HepG2 (cell line): ENCODE measurements at regions not wholly inside any gene's neighbourhood (a gene's known extent, or its start where the extent isn't known, plus 50 kb on each side); places are given as distances from the start of the nearest gene placed in this dataset.
A peak's percentile ranks its signal among the peaks of the same experiment; 100 is the strongest.

ENCODE experiments used
- ATAC-seq: fragments of 200-7000 bp; cut with Tn5 transposase; 3 replicates; pipeline ENCODE4 v1.9.1; 2020; ENCODE audit warnings: mild to moderate bottlenecking, moderate library complexity
- BruUV-seq: library from RNA; stranded (reverse); fragments of 400-500 nt; replicated peaks from 2 replicates; lab custom pipeline; 2021; lab: Mats Ljungman, UMichigan
- CTCF ChIA-PET: fragments of 300-600 bp; formaldehyde crosslinking; extraction: SDS; loops from one replicate; lab custom pipeline; 2021; ENCODE audit warnings: low total read pairs, inconsistent platforms, low intra/inter-chr PET ratio; lab: Yijun Ruan, JAX
- POLR2A ChIA-PET: fragments of 350-600 bp; sonication (Branson Sonifier 250); formaldehyde crosslinking; loops from one replicate; lab custom pipeline; 2020; ENCODE audit warnings: antibody characterized with exemption, inconsistent platforms; lab: Yijun Ruan, JAX
- DNase-seq: peaks from one replicate; pipeline ENCODE4 v3.0.0-alpha.2; 2015; ENCODE audit warnings: low spot score
- FAIRE-seq: peaks from 3 replicates; lab custom pipeline; 2011; peaks lifted over from hg19 to GRCh38; lab: Jason Lieb, UNC
- H2AFZ ChIP-seq: one replicate; pipeline ENCODE4 v1.6.1; 2011; ENCODE audit warnings: low read length, inconsistent platforms
- H3K27ac ChIP-seq: fragments of 300-600 bp; 3 replicates; pipeline ENCODE4 v1.8.0; 2011; ENCODE audit warnings: mixed run types, mild to moderate bottlenecking, mixed read lengths, low read length, inconsistent platforms; ENCODE audit not compliant: insufficient read depth; ENCODE audit errors: extremely low read length
- H3K27me3 ChIP-seq, 2 experiments: fragments of 200-600 bp in 1 of 2; 2 replicates in 1 of 2; 3 replicates in 1 of 2; pipeline versions ENCODE4 v1.6.0 to v1.8.0; 2011; ENCODE audit warnings: low read length in 2 of 2, mild to moderate bottlenecking in 2 of 2, moderate library complexity in 2 of 2, inconsistent platforms in 1 of 2; ENCODE audit not compliant: insufficient read depth in 2 of 2, control insufficient read depth in 1 of 2
- H3K36me3 ChIP-seq, 2 experiments: fragments of 200-600 bp in 1 of 2; replicated peaks in 1 of 2; 2 replicates in 1 of 2; 3 replicates in 1 of 2; pipeline versions ENCODE4 v1.5.1 to v1.8.0; 2011; ENCODE audit warnings: low read length in 2 of 2, inconsistent platforms in 1 of 2; ENCODE audit not compliant: insufficient read depth in 2 of 2, control insufficient read depth in 1 of 2
- H3K4me1 ChIP-seq: 2 replicates; pipeline ENCODE4 v1.5.1; 2012; ENCODE audit warnings: low read length, inconsistent platforms; ENCODE audit not compliant: insufficient read depth
- H3K4me2 ChIP-seq: 2 replicates; pipeline ENCODE4 v1.6.0; 2011; ENCODE audit warnings: low read depth, low read length, inconsistent platforms
- H3K4me3 ChIP-seq, 3 experiments: fragments of 200-600 bp in 1 of 3; sonication (generic), shearing (Covaris generic) in 1 of 3; replicated peaks in 1 of 3; 2 replicates each; pipeline ENCODE4 v1.5.1; 2011 to 2016; ENCODE audit warnings: low read length in 3 of 3, inconsistent platforms in 2 of 3, low read depth in 2 of 3, mild to moderate bottlenecking in 2 of 3, control low read depth in 1 of 3, mixed read lengths in 1 of 3; ENCODE audit not compliant: insufficient read depth in 1 of 3
- H3K79me2 ChIP-seq: one replicate; pipeline ENCODE4 v1.6.1; 2011; ENCODE audit warnings: low read length, inconsistent platforms; ENCODE audit not compliant: insufficient read depth
- H3K9ac ChIP-seq: 2 replicates; pipeline ENCODE4 v1.6.0; 2011; ENCODE audit warnings: mild to moderate bottlenecking, low read depth, low read length, inconsistent platforms; ENCODE audit not compliant: insufficient read depth
- H3K9me3 ChIP-seq: 2 replicates; pipeline ENCODE4 v1.5.1; 2012; ENCODE audit warnings: mild to moderate bottlenecking, low read length
- H4K20me1 ChIP-seq: 2 replicates; pipeline ENCODE4 v1.6.0; 2011; ENCODE audit warnings: inconsistent platforms, mild to moderate bottlenecking, low read length, moderate library complexity; ENCODE audit not compliant: insufficient read depth
- DMAP1 ChIP-seq: IDR thresholded peaks from 2 replicates; pipeline ENCODE4 v1.6.1; 2016
- HNRNPH1 ChIP-seq: fragments of 200-400 bp; formaldehyde crosslinking; optimal IDR thresholded peaks from 2 replicates; pipeline ENCODE3; 2017; ENCODE audit warnings: mild to moderate bottlenecking, low read depth, low read length
- HNRNPL ChIP-seq: fragments of 200-400 bp; formaldehyde crosslinking; IDR thresholded peaks from 2 replicates; pipeline ENCODE4 v1.6.1; 2017; ENCODE audit warnings: mild to moderate bottlenecking, low read depth, low read length
- MTF2 ChIP-seq: sonication (generic); formaldehyde crosslinking; IDR thresholded peaks from 2 replicates; pipeline ENCODE4 v1.5.0; 2020; ENCODE audit warnings: missing genetic modification reagents, borderline replicate concordance
- PHB2 ChIP-seq: fragments of 450-650 bp; IDR thresholded peaks from 2 replicates; pipeline ENCODE4 v1.6.1; 2018; ENCODE audit not compliant: partially characterized antibody
- ZFP36L2 ChIP-seq: sonication (generic); formaldehyde crosslinking; IDR thresholded peaks from 2 replicates; pipeline ENCODE4 v1.4.0; 2020; ENCODE audit warnings: missing genetic modification reagents
- ZNF296 ChIP-seq: sonication (generic); formaldehyde crosslinking; conservative IDR thresholded peaks from 2 replicates; pipeline ENCODE4 v1.5.0; 2020; ENCODE audit warnings: mild to moderate bottlenecking, missing genetic modification reagents
- ZNF597 ChIP-seq: sonication (generic); formaldehyde crosslinking; IDR thresholded peaks from 2 replicates; pipeline ENCODE4 v1.5.0; 2020; ENCODE audit warnings: missing genetic modification reagents
- ZNF891 ChIP-seq: sonication (generic); formaldehyde crosslinking; IDR thresholded peaks from 2 replicates; pipeline ENCODE4 v1.5.0; 2020; ENCODE audit warnings: mild to moderate bottlenecking, missing genetic modification reagents
- WGBS: methylation state at CpG from one replicate; pipeline ENCODE4 v1.1.6; 2017; ENCODE audit warnings: low lambda C conversion rate; 5-methylcytosine and 5-hydroxymethylcytosine counted together
- in situ Hi-C: cut with HindIII; loops from 2 replicates; pipeline ENCODE4 v1.10.0; 2017; ENCODE audit warnings: low pct_unique_long_range_greater_than_20kb; ENCODE audit not compliant: extremely low pct_ligation_motif_present
- intact Hi-C: fragments of 100-400 bp; cut with micrococcal nuclease; formaldehyde crosslinking; loops from one replicate; pipeline ENCODE4 v1.10.0; 2022; ENCODE audit not compliant: unreplicated experiment
- TF ChIP-seq, protein P1 (sequence below): IDR thresholded peaks from 2 replicates; pipeline ENCODE4 v1.6.1; 2016; ENCODE audit warnings: low read depth

- TF ChIP-seq ZNF891 (CRISPR knock-in tag), result no peak
- TF ChIP-seq HNRNPH1, result peak; percentile 37
- 0 out of 2 replicates have a peak, but pooled peaks have one; percentile 67 for TF ChIP-seq ZNF296
Observed at GRCh38 chrX:727738-728621, 97.4 kb downstream of the SHOX start (continued).

DNA sequence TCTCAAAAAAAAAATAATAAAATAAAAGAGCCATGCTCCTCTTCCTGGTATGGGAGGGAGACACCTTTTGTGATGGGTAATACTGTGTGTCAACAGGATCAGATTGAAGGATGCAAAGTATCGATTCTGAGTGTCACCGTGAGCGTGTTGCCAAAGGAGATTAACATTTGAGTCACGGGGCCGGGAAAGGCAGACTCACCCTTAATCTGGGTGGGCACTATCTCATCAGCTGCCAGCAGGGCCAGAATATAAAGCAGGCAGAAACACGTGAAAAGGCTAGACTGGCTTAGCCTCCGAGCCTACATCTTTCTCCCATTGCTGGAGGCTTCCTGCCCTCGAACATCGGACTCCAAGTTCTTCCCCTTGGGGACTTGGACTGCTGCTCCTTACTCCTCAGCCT, 95.4 kb downstream of the SHOX start:
- no peaks in the 10 kb centered on the region for H4K20me1 ChIP-seq
- H3K9me3 ChIP-seq, result peaks cover 14% of the 10 kb centered on the region
- in situ Hi-C loops, result no loop called here
- WGBS, result 59% methylated on average over 9 of the region's 9 CpGs
- intact Hi-C loops, result no loop called here
- H3K27ac ChIP-seq, result no peak overlapping the region
- no TSS peak for BruUV-seq
- no peaks in the 10 kb centered on the region for H3K36me3 ChIP-seq
- H3K4me1 ChIP-seq, result no peaks in the 10 kb centered on the region
- no peaks in the 10 kb centered on the region for H3K27me3 ChIP-seq
- ChIA-PET POLR2A (no interaction called here), CTCF (no interaction called here)
- ATAC-seq (no peak), DNase-seq (no peak), FAIRE-seq (no peak)
- H3K9ac ChIP-seq, result no peak overlapping the region
- H3K4me3 ChIP-seq, result no peak overlapping the region
- no peak for TF ChIP-seq DMAP1 (CRISPR knock-in tag)
- TF ChIP-seq ZNF597 (CRISPR knock-in tag), result no peak
- no peak for TF ChIP-seq PHB2
- no peak for TF ChIP-seq ZFP36L2 (CRISPR knock-in tag)
- TF ChIP-seq, protein P1, sequence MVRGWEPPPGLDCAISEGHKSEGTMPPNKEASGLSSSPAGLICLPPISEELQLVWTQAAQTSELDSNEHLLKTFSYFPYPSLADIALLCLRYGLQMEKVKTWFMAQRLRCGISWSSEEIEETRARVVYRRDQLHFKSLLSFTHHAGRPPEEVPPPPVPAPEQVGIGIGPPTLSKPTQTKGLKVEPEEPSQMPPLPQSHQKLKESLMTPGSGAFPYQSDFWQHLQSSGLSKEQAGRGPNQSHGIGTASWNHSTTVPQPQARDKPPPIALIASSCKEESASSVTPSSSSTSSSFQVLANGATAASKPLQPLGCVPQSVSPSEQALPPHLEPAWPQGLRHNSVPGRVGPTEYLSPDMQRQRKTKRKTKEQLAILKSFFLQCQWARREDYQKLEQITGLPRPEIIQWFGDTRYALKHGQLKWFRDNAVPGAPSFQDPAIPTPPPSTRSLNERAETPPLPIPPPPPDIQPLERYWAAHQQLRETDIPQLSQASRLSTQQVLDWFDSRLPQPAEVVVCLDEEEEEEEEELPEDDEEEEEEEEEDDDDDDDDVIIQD (CRISPR knock-in tag), result no peak
- no peak for TF ChIP-seq HNRNPL
- TF ChIP-seq MTF2, result no peak
- H3K4me2 ChIP-seq, result no peak overlapping the region
- H2AFZ ChIP-seq, result no peak overlapping the region
- no peaks in the 10 kb centered on the region for H3K79me2 ChIP-seq
